ENCODE measurements at regions not wholly inside any gene's neighbourhood (a gene's known extent, or its start where the extent isn't known, plus 50 kb on each side); places are given as distances from the start of the nearest gene placed in this dataset.

DNA sequence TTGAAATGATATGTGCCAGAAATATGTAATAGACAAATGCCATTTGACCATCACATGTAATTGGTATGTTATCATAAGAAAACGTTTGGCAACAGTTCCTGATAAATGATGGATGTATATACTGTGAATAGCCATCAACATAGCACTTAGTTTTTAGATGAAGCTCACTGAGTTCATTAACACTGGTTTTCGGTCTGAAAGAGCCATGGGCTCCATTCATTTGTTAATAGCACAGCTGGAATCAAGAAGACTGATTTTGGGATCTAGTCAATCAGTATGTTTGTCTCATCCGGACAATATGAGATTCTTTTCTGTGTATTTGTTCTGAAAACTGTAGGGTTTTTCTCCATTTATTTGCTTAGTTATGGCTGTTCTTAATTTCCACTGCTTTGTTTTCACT lies 413.5 kb upstream of the CLINT1 start:
- TF ChIP-seq, protein P1, sequence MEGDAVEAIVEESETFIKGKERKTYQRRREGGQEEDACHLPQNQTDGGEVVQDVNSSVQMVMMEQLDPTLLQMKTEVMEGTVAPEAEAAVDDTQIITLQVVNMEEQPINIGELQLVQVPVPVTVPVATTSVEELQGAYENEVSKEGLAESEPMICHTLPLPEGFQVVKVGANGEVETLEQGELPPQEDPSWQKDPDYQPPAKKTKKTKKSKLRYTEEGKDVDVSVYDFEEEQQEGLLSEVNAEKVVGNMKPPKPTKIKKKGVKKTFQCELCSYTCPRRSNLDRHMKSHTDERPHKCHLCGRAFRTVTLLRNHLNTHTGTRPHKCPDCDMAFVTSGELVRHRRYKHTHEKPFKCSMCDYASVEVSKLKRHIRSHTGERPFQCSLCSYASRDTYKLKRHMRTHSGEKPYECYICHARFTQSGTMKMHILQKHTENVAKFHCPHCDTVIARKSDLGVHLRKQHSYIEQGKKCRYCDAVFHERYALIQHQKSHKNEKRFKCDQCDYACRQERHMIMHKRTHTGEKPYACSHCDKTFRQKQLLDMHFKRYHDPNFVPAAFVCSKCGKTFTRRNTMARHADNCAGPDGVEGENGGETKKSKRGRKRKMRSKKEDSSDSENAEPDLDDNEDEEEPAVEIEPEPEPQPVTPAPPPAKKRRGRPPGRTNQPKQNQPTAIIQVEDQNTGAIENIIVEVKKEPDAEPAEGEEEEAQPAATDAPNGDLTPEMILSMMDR (optimal IDR thresholded peaks at IDR 0.05 in 1 of 3, IDR thresholded peaks at IDR 0.05 in 1 of 3, conservative IDR thresholded peaks at IDR 0.05 in 1 of 3; ENCODE audit: extremely low read depth in 1 of 3, insufficient read depth in 2 of 3, low read length in 3 of 3) = no peak
- TF ChIP-seq EZH2 (IDR thresholded peaks at IDR 0.05; ENCODE audit: low read length) = no peak

All from keratinocyte (primary cell).